Right lobe of liver (tissue), 4 donors: ENCODE measurements at regions not wholly inside any gene's neighbourhood (a gene's known extent, or its start where the extent isn't known, plus 50 kb on each side); places are given as distances from the start of the nearest gene placed in this dataset.

Experiments used
- CTCF ChIP-seq, 4 donors: fragments of 200-600 bp in 3 of 4; fragments of 450-650 bp in 1 of 4; IDR thresholded peaks; one replicate each; pipeline versions ENCODE4 v1.5.1 to v1.8.0; 2016 to 2022; ENCODE audit warnings: antibody characterized with exemption in 4 of 4, mild to moderate bottlenecking in 2 of 4
- POLR2A ChIP-seq: fragments of 450-650 bp; IDR thresholded peaks from one replicate; pipeline ENCODE4 v1.6.1; 2017; ENCODE audit warnings: antibody characterized with exemption, mild to moderate bottlenecking
- donor health status: DM: no; HTN: no; CAD: no.
- donor health status: DM: no; HTN: no; CAD: no.
- donor health status: DM: no; HTN: yes; CAD: no.

- TF ChIP-seq POLR2A: no peak
- TF ChIP-seq CTCF (IDR thresholded peaks at IDR 0.05): no peak
Observed at GRCh38 chr3:74059923-74060600, 435.3 kb upstream of the PDZRN3 start.
